HG02981 (cell line): ENCODE measurements at regions not wholly inside any gene's neighbourhood (a gene's known extent, or its start where the extent isn't known, plus 50 kb on each side); places are given as distances from the start of the nearest gene placed in this dataset.
"Not testable (repeated sequence)": the region's sequence is repeated elsewhere in the genome, so short reads cannot be mapped to it uniquely, and the experiment has no call there.

Experiments
- ATAC-seq: cut with Tn5 transposase; IDR thresholded peaks from one replicate; pipeline ENCODE4 v1.9.1; 2021; ENCODE audit warnings: mild to moderate bottlenecking, moderate library complexity; ENCODE audit not compliant: unreplicated experiment

DNA sequence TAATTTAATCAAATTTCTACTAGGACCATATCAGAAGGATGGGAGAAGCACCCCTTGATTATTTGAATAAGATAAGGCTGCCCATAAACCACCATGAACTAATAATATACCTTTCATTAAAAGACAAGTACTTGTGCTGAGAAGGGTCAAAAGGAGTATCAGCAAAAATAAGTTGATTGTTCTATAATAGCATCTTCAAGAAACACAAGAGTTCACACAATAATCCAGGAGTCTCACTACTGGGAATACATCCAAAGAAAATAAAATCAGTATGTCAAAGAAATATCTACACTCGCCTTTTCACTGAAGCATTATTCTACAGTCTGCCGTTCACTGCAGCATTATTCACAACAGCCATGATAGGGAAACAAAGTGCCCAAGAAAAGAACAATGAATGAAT lies 1310.1 kb upstream of the PCDH9 start:
- no peak for ATAC-seq

DNA sequence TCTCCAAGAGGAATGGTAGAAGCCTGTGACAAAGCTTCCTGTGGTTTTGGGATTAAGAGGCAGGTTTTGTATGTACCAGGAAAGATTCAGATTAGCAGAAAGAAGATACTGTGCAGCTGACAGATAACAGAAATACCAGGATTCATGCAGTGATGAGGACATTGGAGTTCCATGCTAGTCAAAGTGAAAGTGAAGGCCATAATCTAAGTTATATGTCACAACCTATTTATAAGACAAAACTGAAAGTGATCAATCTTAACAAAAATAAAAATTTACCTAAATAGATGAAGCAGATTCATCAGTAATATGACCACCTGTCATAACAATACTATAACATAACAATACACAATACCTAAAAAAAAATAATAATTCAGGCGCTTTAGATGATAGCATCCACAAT lies 1305.2 kb upstream of the PCDH9 start:
- peak; percentile 54 for ATAC-seq

DNA sequence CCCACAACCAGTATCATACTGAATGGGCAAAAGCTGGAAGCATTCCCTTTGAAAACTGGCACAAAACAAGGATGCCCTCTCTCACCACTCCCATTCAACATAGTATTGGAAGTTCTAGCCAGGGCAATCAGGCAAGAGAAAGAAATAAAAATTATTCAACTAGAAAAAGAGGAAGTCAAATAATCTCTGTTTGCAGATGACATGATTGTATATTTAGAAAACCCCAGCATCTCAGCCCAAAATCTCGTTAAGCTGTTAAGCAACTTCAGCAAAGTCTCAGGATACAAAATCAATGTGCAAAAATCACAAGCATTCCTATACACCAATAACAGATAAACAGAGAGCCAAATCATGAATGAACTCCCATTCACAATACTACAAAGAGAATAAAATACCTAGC lies 1297.0 kb upstream of the PCDH9 start:
- not testable (repeated sequence) for ATAC-seq

DNA sequence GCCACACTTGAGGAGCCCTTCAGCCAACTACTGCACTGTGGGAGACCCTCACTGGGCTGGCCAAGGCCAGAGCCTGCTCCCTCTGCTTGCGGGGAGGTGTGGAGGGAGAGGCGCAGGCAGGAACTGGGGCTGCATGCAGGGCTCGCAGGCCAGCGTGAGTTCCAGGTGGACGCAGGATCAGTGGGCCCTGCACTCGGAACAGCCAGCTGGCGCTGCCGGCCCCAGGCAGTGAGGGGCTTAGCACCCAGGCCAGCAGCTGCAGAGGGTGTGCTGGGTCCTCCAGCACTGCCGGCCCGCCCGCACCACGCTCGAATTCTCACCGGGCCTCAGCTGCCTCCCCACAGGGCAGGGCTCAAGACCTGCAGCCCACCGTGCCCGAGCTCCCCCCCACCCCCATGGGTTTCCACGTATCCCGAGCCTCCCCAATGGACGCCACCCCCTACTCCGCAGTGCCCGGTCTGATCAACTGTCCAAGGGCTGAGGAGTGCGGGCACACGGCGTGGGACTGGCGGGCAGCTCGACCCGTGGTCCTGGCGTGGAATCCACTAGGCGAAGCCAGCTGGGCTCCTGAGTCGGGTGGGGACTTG lies 1293.8 kb upstream of the PCDH9 start:
- no peak for ATAC-seq

DNA sequence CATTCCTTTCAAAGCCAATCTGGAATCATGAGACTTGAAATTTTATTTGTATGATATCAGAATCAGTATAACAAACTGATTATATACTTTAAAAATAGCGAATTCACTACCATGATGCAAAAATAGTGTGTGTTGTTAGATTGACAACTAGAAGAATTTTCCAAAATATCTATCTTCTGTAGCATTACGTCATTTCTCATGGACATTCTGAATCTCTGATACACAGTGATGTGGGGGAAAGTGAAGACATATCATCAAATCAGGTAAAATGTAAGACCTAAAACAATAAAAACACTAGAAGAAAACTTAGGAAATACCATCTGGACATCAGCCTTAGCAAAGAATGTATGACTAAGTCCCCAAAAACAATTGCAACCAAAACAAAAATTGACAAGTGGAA lies 1292.0 kb upstream of the PCDH9 start:
- no peak for ATAC-seq

DNA sequence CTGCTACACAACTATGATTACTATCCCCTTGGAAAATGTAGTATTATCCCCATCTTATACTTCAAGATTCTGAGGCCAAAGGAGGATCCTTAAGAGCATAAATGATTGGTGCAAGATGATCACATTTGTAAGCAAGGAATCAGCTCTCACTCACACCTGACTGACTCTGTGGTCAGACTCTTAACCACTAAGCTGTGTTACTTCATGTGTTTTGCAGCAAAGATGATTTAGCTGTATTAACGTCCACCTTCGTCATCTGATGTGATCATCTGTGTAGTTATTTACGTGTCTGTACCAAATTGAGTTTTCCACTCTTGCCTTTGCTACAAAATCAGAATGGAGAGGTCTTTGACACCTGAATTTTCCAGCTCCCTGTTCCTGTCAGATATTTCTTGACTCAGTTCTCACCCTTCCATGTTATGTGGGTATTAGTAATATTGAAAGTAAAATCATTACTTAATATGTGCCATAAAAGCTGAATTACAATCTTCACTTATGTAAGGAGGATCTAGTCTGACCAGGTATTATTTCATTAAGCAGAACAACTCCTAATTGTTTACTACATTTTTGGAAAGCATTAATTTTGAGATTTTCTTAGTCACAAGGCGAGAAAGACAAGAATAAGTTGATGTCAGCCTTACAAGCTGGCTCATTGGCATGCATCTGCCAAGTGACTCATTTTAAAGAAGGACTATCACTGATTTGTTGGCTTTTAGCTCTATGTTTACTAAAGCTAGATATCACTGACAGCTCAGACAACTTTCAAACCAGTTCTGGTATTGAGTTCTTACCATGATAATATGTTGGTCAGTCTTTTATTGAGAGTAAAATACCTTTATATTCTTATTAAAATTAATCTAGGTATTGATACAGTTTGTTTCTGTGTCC lies 1279.8 kb upstream of the PCDH9 start:
- peak; percentile 56 for ATAC-seq

DNA sequence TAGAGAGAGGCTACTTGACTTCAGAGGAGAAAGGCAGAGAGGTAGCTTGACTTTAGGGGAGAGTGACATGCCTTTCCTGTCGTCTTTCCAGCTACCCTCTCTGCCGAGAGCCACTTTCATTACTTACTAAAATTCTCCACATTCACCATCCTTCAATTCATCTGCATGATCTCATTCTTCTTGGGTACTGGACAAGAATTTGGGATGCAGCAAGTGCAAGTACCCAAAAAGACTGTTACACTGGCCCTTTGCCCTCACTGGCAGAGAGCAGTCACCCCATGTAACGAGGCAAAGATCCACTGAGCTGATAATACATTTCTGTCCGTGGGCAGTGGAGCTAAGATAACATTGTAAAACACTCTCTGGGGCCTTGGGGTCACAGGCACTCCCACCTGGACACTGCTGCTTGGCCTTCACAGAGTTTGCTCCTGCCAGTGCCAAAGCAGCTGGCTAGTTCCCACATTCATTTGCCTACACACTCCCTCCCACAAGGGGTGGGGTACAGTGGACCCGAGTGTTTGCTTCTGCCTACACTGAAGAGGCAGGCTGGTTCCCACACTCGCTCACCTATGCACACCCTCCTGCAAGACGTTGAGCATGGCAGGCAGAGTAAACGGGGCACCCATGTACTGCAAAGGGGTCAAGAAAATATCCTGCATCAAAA lies 1276.9 kb upstream of the PCDH9 start:
- no peak for ATAC-seq

DNA sequence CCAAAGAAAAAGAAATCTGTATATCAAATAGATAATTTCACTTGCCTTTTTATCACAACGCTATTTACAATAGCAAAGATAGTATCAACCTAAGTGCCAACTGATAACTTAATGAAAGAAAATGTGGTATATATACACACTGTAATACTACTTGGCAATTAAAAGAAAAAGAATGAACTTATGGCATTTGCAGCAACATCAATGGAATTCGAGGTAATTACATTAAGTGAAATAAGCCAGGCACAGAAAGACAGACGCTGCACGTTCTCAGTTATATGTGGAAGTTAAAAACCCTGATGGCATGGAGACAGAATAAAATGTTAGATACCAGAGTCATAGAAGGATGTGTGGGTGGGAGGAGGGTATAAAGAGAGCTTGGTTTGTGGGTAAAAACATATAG lies 1260.5 kb upstream of the PCDH9 start:
- no peak for ATAC-seq

DNA sequence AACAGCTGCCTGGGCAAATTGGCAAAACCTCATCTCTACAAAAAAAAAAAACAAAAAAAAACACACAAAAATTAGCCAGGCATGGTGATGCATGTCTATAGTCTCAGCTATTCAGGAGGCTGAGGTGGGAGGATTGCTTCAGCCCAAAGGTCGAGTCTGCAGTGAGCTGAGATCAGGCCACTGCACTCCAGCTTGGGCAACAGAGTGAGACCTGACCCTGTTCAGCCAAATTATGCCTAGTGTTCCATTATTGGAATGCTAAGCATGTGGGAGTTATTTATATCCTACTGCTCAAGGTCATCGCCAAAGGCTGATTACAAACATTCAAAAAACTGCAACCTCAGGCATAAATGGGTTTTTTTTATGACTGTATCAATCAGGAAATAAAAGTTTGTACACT lies 1251.0 kb upstream of the PCDH9 start:
- no peak for ATAC-seq

DNA sequence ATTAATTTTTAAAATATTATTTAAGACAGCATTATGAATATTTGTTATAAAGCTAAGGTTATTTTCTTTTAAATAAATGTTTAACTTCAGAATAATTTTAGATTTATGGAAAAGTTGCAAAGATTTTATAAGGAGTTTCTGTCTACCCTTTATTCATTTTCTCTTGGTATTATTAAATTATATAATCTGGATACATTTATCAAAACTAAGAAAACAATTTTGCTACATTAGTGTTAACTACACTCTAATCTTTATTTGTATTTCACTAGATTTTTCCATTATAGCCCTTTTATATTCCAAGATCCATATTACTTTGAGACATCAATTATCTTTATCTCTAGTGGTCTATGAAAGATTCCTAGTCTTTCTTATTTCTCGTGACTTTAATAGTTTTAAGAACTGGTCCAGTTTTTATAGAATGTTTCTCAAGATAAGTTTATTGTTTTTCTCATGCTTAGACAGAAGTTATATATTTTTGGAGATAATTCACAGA lies 1243.7 kb upstream of the PCDH9 start:
- ATAC-seq = no peak

DNA sequence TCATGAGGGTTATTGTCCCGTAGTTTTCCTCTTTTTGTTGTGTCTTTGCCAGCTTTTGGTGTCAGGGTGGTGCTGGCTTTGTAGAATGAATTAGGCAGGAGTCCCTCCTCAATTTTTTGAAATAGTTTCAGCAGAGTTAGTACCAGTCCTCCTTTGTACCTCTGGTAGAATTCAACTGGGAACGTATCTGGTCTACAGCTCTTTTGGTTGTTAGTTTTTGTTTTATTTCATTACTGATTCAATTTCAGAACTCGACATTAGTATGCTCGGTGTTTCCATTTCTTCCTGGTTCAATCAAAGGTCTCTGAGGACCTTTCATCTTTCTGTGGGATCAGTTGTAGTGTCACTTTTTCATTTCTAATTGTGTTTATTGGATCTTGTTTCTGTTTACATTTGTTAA lies 1237.0 kb upstream of the PCDH9 start:
- no peak for ATAC-seq

DNA sequence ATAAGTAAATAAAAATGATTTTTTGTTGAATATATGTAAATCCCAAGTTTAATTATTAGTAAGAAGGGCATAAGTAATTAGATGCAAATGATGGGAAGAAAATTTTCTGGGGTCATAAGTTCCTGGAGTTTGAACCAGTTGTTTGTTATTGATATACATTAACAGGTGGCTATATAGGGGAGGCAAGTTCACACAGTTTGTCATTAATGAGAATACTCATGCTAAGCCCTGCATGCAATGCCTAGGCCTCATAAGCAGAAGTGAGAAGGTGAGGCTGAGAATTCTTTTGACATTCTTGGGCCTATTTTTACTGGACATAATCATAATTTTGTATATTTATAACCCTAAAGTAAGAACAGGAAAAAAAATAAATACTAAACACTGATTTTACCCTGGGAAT lies 1210.7 kb upstream of the PCDH9 start:
- no peak for ATAC-seq

DNA sequence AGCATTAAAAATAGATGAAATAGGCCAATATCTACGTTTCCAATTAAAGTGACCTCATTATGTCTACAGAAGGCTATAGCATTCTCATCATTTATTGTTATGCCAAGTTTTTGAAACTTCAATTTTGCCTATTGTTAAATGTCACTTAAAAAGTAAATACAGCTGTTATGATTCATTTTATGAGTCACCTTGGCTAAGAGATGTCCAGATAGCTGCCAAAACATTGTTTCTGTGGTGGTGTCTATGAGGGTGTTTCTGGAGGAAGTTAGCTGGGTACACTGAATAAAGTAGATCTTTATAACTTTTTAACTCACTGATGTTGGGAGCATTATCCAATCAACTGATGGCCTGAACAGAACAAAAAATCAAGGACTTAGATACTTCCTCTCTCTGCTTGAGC lies 1209.7 kb upstream of the PCDH9 start:
- no peak for ATAC-seq

DNA sequence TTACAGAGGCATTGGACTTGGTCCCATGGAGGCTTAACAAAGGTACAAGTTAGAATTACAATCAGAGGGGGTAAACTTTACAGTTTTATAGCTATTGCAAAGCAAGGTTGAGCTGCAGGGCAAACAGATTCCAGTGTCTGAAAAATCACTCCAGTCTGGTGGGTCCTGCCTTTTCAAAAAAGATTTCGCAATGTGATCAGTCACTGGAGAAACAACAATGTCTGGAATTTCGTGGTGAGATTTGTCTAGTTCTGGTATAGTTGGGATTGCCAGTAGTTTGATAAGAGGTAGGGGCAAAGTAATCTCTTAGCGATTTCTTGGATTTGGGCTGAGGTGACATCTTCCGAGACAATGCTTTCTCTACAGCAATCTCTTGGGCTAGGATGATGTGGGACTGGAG lies 1198.2 kb upstream of the PCDH9 start:
- no peak for ATAC-seq

DNA sequence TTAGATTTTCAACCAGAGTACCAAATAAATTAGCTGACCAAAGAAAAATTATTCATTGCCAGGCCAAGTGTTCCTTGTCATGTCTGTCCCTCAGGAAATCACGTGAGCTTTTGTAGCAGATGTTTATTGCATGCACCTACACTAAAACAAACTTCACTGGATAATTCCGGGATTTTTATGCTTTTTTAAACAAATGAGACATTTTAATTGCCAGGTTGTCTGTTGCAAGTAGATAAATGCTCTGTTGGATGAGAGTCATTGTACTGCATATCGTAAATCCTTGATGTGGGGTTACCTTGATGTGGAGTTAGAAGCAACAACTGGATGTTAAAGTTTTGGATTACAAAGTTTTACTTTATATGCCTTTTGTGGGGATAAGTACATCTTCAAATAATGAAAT lies 1187.7 kb upstream of the PCDH9 start:
- no peak for ATAC-seq

DNA sequence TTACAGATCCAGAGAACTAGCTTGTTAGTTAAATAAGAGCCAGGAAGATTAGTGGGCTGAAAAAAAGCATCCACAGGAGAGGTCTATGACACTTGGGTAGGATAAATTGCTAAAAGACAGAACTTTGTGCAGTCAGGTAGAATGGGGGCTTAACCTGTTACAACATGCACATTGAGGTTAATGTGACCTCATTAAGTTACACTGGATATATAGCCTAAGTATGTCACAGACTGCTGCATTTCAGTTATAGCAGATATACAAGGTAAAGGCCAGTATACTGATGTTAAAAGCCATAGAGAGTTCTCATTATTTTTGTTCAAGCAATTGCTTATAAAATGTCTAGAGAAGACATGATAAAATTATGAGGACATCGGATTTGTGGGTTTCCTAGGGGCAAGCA lies 1179.9 kb upstream of the PCDH9 start:
- ATAC-seq = no peak

DNA sequence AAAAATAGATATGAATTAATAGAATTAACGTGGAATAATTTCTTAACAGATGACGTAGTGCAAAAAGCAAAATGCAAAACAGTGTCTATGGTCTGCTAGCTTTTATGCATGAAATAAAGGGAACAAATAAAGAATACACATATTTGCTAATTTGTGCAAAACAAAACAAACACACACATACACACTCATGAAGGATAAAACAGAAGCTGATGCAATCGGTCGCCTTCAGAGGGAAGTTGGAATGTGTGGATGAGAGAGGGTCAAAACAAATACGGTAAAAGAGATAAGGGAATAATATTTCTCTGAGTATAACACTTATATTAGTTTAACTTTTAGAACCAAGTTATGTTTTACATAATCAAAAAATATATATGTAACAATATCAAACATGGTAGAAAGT lies 1160.9 kb upstream of the PCDH9 start:
- no peak for ATAC-seq

DNA sequence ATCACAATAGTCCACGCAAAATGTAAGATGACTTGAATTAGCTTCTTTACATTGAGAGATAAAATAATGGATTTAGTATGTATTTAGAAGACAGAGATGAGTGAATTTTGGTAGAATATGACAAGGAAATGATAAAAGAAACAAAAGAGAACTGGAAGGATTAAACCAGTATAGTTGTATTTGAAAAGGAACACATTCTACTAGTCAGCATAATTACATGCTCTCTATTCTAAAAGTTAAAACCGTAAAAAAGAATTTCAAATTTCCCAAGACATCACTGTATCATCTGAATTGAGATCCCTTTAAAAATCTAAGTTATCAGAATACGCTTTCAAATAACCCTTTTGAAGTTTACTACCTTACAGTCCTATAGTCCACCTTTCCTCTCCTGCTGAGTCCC lies 1156.7 kb upstream of the PCDH9 start:
- ATAC-seq = no peak

DNA sequence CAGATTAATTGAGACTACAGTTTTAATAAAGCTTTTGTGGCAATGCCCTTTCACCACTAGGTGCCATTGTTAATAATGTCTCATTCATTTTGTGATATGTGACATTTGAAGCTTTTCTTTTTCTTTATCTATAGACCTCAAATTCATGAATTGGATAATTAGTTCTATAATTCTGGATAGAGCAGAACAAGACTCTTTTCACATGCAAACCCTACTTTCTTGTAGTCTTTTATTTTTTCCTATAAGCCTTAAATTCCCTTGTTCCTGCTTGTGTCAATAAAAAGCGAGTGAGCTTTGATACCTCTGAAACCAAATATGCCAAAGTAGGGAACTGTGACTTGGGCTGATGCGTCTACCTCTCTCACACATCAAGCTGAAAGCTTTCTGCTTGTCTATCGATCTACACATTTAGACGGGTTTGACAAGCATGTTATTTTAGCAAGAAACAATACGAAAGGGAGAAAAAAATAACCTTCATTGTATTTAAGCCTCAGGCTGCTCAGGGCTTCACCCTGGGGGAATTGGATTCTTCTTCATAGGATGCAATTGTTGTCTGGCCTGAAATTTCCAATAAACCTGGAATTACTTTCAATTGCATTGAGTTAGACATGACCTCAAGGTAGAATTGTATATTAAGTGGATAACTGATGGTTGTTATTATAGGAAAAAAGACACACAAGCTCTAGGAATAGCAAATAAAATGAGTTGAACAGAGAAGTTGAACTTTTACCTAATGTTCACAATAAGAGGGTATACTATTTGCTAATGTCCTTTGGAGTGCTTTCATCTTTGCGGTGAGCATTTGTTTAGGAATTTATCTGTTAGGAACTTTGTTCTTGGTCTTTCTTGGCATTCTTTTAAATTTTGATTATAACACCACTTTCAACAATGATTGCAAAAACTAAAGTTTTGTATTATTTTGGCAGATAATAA lies 1150.2 kb upstream of the PCDH9 start:
- no peak for ATAC-seq

DNA sequence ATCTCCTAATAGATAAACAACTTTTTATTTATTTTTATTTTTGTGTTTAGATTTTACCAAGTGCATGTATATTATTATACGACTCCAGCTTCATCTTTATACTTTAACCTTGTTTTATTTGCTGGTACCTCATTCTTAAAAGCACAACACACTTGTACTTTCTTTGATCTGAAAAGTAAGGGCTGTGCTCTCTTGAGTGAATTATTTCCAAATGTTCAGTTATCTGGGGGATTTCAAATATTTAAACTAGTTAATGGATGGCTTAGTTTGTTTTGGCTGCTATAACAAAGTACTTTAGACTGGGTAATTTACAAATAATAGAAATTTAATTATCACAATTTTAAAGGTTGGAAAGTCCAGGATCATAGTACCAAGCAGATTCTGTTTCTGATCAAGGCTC lies 1148.2 kb upstream of the PCDH9 start:
- no peak for ATAC-seq

DNA sequence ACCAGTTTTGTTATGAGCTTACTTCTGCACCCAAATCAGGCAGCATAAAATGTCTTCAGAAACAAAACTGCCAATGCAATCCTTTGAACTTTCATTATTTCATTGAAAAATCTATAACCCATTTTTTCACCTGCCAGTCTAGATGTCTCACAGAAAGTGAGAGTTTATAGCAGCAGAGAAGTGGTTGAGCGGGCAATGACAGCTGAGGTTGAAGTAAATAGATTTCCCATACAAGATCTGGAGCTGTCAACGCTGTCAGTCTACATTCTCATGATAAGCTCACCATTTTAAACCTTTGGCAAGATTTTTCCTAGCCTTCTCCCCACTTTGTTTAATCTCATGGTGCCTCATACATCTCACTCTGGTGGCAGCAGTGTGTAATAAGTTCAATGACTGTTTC lies 1144.9 kb upstream of the PCDH9 start:
- ATAC-seq = no peak
